Calu3 (cell line): ENCODE measurements at regions not wholly inside any gene's neighbourhood (a gene's known extent, or its start where the extent isn't known, plus 50 kb on each side); places are given as distances from the start of the nearest gene placed in this dataset.

ENCODE experiments used
- BruUV-seq: library from RNA; stranded (reverse); fragments of 400-500 nt; replicated peaks from 2 replicates; lab custom pipeline; 2021; lab: Mats Ljungman, UMichigan
- CTCF ChIA-PET: fragments of 300-600 bp; sonication (Branson Sonifier 250); formaldehyde crosslinking; loops from one replicate; lab custom pipeline; 2022; ENCODE audit warnings: antibody characterized with exemption; lab: Charles Lee
- DNase-seq: peaks from one replicate; pipeline ENCODE4 v3.0.0; 2022
- H3K27ac Mint-ChIP-seq: one replicate; pipeline ENCODE4 v1.8.0; 2022; ENCODE audit warnings: mixed read lengths; ENCODE audit not compliant: unreplicated experiment
- H3K27me3 Mint-ChIP-seq: one replicate; pipeline ENCODE4 v1.8.0; 2022; ENCODE audit warnings: mixed read lengths; ENCODE audit not compliant: unreplicated experiment
- H3K36me3 Mint-ChIP-seq: one replicate; pipeline ENCODE4 v1.8.0; 2022; ENCODE audit warnings: mild to moderate bottlenecking, moderate library complexity, mixed read lengths; ENCODE audit not compliant: insufficient read depth, unreplicated experiment
- H3K4me1 Mint-ChIP-seq: one replicate; pipeline ENCODE4 v1.8.0; 2022; ENCODE audit warnings: mild to moderate bottlenecking, low read depth, mixed read lengths; ENCODE audit not compliant: unreplicated experiment
- H3K4me3 Mint-ChIP-seq: one replicate; pipeline ENCODE4 v1.8.0; 2022; ENCODE audit warnings: mild to moderate bottlenecking, low read depth, moderate library complexity, mixed read lengths; ENCODE audit not compliant: unreplicated experiment
- H3K9me3 Mint-ChIP-seq: one replicate; pipeline ENCODE4 v1.8.0; 2022; ENCODE audit warnings: low read depth, mixed read lengths; ENCODE audit not compliant: unreplicated experiment
- CTCF ChIP-seq: fragments of 200-600 bp; IDR thresholded peaks from one replicate; pipeline ENCODE4 v1.8.0; 2022; ENCODE audit warnings: antibody characterized with exemption; ENCODE audit not compliant: unreplicated experiment
- intact Hi-C: fragments of 100-400 bp; cut with micrococcal nuclease; formaldehyde crosslinking; loops from one replicate; pipeline ENCODE4 v1.10.0; 2022; ENCODE audit not compliant: unreplicated experiment

DNA sequence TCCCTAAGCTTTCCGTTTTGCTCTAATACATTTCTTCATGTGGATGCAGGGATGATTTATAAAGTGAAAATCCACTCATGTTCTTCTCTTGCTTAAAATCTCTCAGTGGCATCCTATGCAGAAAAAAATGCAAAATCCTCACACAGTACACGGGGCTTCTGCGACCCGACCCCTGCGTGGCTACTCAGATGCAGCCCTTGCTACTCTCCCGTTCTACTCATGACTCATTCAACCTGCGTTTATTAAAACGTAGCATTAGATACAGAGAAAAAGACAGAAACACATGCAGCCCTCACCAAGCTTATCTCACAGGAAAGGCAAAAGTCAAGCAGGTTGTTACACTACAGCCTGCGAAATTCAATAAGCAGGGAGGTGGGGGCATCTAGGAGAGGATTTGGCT is 284.4 kb upstream of the PFKP start:
- H3K27me3 Mint-ChIP-seq: peaks cover 34% of the 10 kb centered on the region

GRCh38 chr10:2782265-2782664 is 285.1 kb upstream of the PFKP start:
- H3K27ac Mint-ChIP-seq: no peak overlapping the region
- H3K27me3 Mint-ChIP-seq: peaks cover 27% of the 10 kb centered on the region
- no peaks in the 10 kb centered on the region for H3K4me1 Mint-ChIP-seq
- intact Hi-C loops: no loop called here
- H3K36me3 Mint-ChIP-seq: no peaks in the 10 kb centered on the region
- no peak for DNase-seq
- no peak for TF ChIP-seq CTCF
- H3K4me3 Mint-ChIP-seq: no peak overlapping the region
- no peaks in the 10 kb centered on the region for H3K9me3 Mint-ChIP-seq
- CTCF ChIA-PET: no interaction called here
- no TSS peak for BruUV-seq

More for the DNA sequence above, 284.4 kb upstream of the PFKP start:
- intact Hi-C loops: no loop called here
- no peak for DNase-seq
- BruUV-seq: no TSS peak
- H3K4me1 Mint-ChIP-seq: no peaks in the 10 kb centered on the region
- no peaks in the 10 kb centered on the region for H3K36me3 Mint-ChIP-seq
- CTCF ChIA-PET: no interaction called here
- no peak overlapping the region for H3K27ac Mint-ChIP-seq
- no peak for TF ChIP-seq CTCF
- H3K4me3 Mint-ChIP-seq: no peak overlapping the region
- peaks cover 2% of the 10 kb centered on the region for H3K9me3 Mint-ChIP-seq

DNA sequence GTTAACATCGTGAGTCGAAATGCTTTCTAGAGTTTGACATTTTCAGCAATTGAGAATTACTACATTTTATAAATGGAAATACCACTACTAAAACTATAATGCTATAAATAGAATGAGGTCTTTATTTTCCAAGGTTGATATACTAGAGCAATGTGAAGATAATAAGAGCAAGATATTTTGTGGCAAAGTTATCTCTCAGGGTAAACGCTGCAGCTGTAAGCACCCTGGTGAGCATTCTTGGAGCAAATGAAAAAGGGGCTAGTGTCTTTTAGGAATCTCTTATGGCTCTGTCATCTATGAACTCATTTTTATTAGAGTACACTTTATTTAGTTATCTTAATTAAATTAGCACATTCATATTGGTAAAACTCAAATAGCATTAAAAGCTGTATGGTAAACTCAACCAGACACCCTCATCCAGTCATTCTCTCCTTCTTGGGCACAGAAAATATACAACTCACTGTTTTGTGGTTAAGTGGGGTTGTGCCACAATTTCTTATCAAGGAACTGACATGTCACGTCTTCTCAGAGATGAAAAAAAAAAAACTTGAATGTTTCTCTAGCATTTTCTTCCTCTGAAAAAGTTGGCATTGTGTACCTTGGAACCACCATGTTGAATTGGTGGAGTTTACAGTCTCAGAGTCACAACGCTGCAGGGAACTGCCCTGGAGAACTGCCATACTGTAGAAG is 289.5 kb upstream of the PFKP start:
- BruUV-seq: no TSS peak
- Mint-ChIP-seq H3K27ac (no peak overlapping the region), H3K27me3 (peaks cover 25% of the 10 kb centered on the region), H3K36me3 (no peaks in the 10 kb centered on the region), H3K4me1 (no peaks in the 10 kb centered on the region), H3K9me3 (no peaks in the 10 kb centered on the region), H3K4me3 (no peak overlapping the region)
- no peak for DNase-seq
- no peak for TF ChIP-seq CTCF
- intact Hi-C loops: no loop called here
- CTCF ChIA-PET: no interaction called here

GRCh38 chr10:2772816-2773631 is 294.3 kb upstream of the PFKP start:
- CTCF ChIA-PET: interaction anchor here (0.7 kb wide), 1 partner anchor 152 kb away, joined by 3 read pairs; no protein-coding TSS in a partner anchor
- Mint-ChIP-seq H3K4me1 (no peaks in the 10 kb centered on the region), H3K27me3 (peaks cover 24% of the 10 kb centered on the region), H3K4me3 (no peak overlapping the region), H3K36me3 (no peaks in the 10 kb centered on the region), H3K9me3 (no peaks in the 10 kb centered on the region), H3K27ac (no peak overlapping the region)
- intact Hi-C loops: no loop called here
- no peak for TF ChIP-seq CTCF
- BruUV-seq: no TSS peak
- DNase-seq: no peak
